SK-N-SH (cell line): ENCODE measurements at regions not wholly inside any gene's neighbourhood (a gene's known extent, or its start where the extent isn't known, plus 50 kb on each side); places are given as distances from the start of the nearest gene placed in this dataset.

Experiments used
- CTCF ChIA-PET: fragments of 300-600, 350-600 bp; formaldehyde crosslinking; extraction: SDS; loops from one replicate; lab custom pipeline; 2021; lab: Yijun Ruan, JAX
- POLR2A ChIA-PET: fragments of 350-600 bp; sonication (Branson Sonifier 250); formaldehyde crosslinking; extraction: SDS; loops from one replicate; lab custom pipeline; 2020; ENCODE audit warnings: antibody characterized with exemption, inconsistent platforms; lab: Yijun Ruan, JAX
- DNase-seq: peaks from one replicate; pipeline ENCODE4 v3.0.0; 2012
- H2AFZ ChIP-seq: fragments of 200-600 bp; sonication (generic); 2 replicates; pipeline ENCODE4 v1.8.1; 2016; ENCODE audit warnings: antibody characterized with exemption, mild to moderate bottlenecking, low read depth
- H3F3A ChIP-seq: fragments of 200-600 bp; sonication (generic); replicated peaks from 2 replicates; pipeline ENCODE3; 2016; ENCODE audit warnings: antibody characterized with exemption, mild to moderate bottlenecking; ENCODE audit not compliant: insufficient read depth
- H3K27ac ChIP-seq, 2 experiments: fragments of 200-500 bp in 1 of 2; fragments of 200-600 bp in 1 of 2; sonication (Bioruptor generic) in 1 of 2; sonication (generic), shearing (Covaris generic) in 1 of 2; 2 replicates each; pipeline versions ENCODE4 v1.5.1 to v1.6.1; 2014 to 2016; ENCODE audit warnings: low read depth in 2 of 2, inconsistent platforms in 1 of 2, low read length in 1 of 2, mild to moderate bottlenecking in 1 of 2, mixed read lengths in 1 of 2
- H3K27me3 ChIP-seq: fragments of 200-600 bp; sonication (generic), shearing (Covaris generic); 2 replicates; pipeline ENCODE4 v1.6.1; 2016; ENCODE audit warnings: mixed run types; ENCODE audit not compliant: insufficient read depth
- H3K36me3 ChIP-seq, 2 experiments: fragments of 200-500 bp in 1 of 2; fragments of 200-600 bp in 1 of 2; sonication (Bioruptor generic) in 1 of 2; sonication (generic) in 1 of 2; replicated peaks in 1 of 2; 2 replicates each; pipeline versions ENCODE3 to v1.5.1; 2014 to 2016; ENCODE audit warnings: low read length in 1 of 2, mild to moderate bottlenecking in 1 of 2; ENCODE audit not compliant: insufficient read depth in 2 of 2, control insufficient read depth in 1 of 2
- H3K4me1 ChIP-seq, 2 experiments: fragments of 200-500 bp in 1 of 2; fragments of 200-600 bp in 1 of 2; sonication (Bioruptor generic) in 1 of 2; sonication (generic), shearing (Covaris generic) in 1 of 2; 2 replicates each; pipeline versions ENCODE4 v1.5.1 to v1.6.1; 2014 to 2016; ENCODE audit warnings: low read depth in 1 of 2, low read length in 1 of 2, mixed run types in 1 of 2; ENCODE audit not compliant: insufficient read depth in 2 of 2, control insufficient read depth in 1 of 2
- H3K4me2 ChIP-seq: fragments of 200-600 bp; sonication (generic), shearing (Covaris generic); 2 replicates; pipeline ENCODE4 v1.6.1; 2017; ENCODE audit warnings: mixed run types
- H3K4me3 ChIP-seq, 2 experiments: fragments of 200-500 bp in 1 of 2; fragments of 200-600 bp in 1 of 2; sonication (Bioruptor generic) in 1 of 2; sonication (generic), shearing (Covaris generic) in 1 of 2; 2 replicates each; pipeline versions ENCODE4 v1.5.1 to v1.8.1; 2014 to 2016; ENCODE audit warnings: low read depth in 2 of 2, inconsistent platforms in 1 of 2, low read length in 1 of 2, mild to moderate bottlenecking in 1 of 2, mixed read lengths in 1 of 2, moderate library complexity in 1 of 2
- H3K79me2 ChIP-seq: fragments of 200-600 bp; sonication (generic); 2 replicates; pipeline ENCODE4 v1.8.1; 2017; ENCODE audit warnings: mild to moderate bottlenecking; ENCODE audit not compliant: insufficient read depth
- H3K9ac ChIP-seq: fragments of 200-600 bp; sonication (generic); 2 replicates; pipeline ENCODE4 v1.6.1; 2017; ENCODE audit warnings: mixed run types
- H3K9me2 ChIP-seq: fragments of 200-600 bp; sonication (generic); 2 replicates; pipeline ENCODE4 v1.6.1; 2017; ENCODE audit warnings: mixed run types
- H3K9me3 ChIP-seq: fragments of 200-600 bp; sonication (generic); 2 replicates; pipeline ENCODE4 v1.6.1; 2017; ENCODE audit warnings: mixed run types, mild to moderate bottlenecking, moderate library complexity
- H4K20me1 ChIP-seq: fragments of 200-600 bp; sonication (generic); 2 replicates; pipeline ENCODE4 v1.6.1; 2017; ENCODE audit warnings: mild to moderate bottlenecking, mixed run types; ENCODE audit not compliant: insufficient read depth
- CTCF ChIP-seq: fragments of 200-600 bp; sonication (generic); IDR thresholded peaks from 2 replicates; pipeline ENCODE4 v1.6.1; 2017; ENCODE audit warnings: antibody characterized with exemption, mild to moderate bottlenecking, moderate library complexity
- EZH2phosphoT487 ChIP-seq: fragments of 200-600 bp; sonication (generic); IDR thresholded peaks from 2 replicates; pipeline ENCODE4 v1.6.1; 2017; ENCODE audit warnings: low read depth, mixed run types, mild to moderate bottlenecking, antibody characterized with exemption, moderate library complexity, borderline replicate concordance
- FOXJ3 ChIP-seq: sonication (generic); formaldehyde crosslinking; IDR thresholded peaks from 2 replicates; pipeline ENCODE4 v1.5.1; 2020; ENCODE audit warnings: mild to moderate bottlenecking, missing genetic modification reagents
- MEF2A ChIP-seq: IDR thresholded peaks from 2 replicates; pipeline ENCODE4 v1.4.0; 2012; ENCODE audit warnings: low read depth, borderline replicate concordance
- RCOR1 ChIP-seq: fragments of 150-350 bp; IDR thresholded peaks from 2 replicates; pipeline ENCODE4 v1.6.1; 2017; ENCODE audit warnings: antibody characterized with exemption, low read length
- REST ChIP-seq: IDR thresholded peaks from 2 replicates; pipeline ENCODE4 v1.6.1; 2012; ENCODE audit warnings: mild to moderate bottlenecking, low read depth, low read length, moderate library complexity
- RFX5 ChIP-seq: IDR thresholded peaks from 2 replicates; pipeline ENCODE4 v1.6.1; 2012; ENCODE audit warnings: mild to moderate bottlenecking, improper control_type of control experiment, low read length
- TAF1 ChIP-seq: IDR thresholded peaks from 2 replicates; pipeline ENCODE4 v1.6.1; 2012; ENCODE audit warnings: low read depth, mild to moderate bottlenecking, low read length, moderate library complexity, borderline replicate concordance
- TEAD4 ChIP-seq: IDR thresholded peaks from 2 replicates; pipeline ENCODE4 v1.4.0; 2012; ENCODE audit warnings: mild to moderate bottlenecking, borderline replicate concordance; ENCODE audit not compliant: insufficient read depth
- WGBS: methylation state at CpG from one replicate; pipeline ENCODE4 v1.1.6; 2017; ENCODE audit warnings: low lambda C conversion rate; 5-methylcytosine and 5-hydroxymethylcytosine counted together
- TF ChIP-seq, protein P1 (sequence below): IDR thresholded peaks from 2 replicates; pipeline ENCODE4 v1.4.0; 2012; ENCODE audit warnings: low read depth, borderline replicate concordance
- TF ChIP-seq, protein P2 (sequence below): fragments of 150-350 bp; IDR thresholded peaks from 2 replicates; pipeline ENCODE4 v1.6.1; 2016; ENCODE audit warnings: mild to moderate bottlenecking, low read depth, low read length

DNA sequence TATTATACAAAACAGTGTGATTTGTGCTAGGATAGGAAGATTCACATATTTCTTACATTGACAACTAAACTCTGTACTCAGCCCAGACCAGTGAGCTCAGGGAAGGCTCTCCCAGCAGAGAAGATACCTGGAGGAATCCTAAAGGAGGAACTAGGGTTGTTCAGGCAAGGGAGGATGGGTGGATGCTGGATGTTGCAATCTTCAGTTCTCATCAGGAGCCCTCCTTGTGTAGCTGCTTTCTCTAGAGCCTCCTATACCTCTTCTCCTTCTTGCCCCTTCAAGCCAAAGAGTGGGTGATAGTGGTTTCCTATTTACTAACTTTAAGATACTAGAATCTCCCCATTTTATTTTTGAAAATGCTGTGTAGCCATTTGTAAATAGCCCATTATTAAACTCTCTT is 117.3 kb downstream of the NKX6-1 start (continued):
- no peak for TF ChIP-seq RCOR1
- no peak for TF ChIP-seq EZH2phosphoT487
- TF ChIP-seq CTCF = no peak
- no peak for TF ChIP-seq TAF1
- TF ChIP-seq MEF2A = no peak
- TF ChIP-seq TEAD4 = no peak
- TF ChIP-seq, protein P1, sequence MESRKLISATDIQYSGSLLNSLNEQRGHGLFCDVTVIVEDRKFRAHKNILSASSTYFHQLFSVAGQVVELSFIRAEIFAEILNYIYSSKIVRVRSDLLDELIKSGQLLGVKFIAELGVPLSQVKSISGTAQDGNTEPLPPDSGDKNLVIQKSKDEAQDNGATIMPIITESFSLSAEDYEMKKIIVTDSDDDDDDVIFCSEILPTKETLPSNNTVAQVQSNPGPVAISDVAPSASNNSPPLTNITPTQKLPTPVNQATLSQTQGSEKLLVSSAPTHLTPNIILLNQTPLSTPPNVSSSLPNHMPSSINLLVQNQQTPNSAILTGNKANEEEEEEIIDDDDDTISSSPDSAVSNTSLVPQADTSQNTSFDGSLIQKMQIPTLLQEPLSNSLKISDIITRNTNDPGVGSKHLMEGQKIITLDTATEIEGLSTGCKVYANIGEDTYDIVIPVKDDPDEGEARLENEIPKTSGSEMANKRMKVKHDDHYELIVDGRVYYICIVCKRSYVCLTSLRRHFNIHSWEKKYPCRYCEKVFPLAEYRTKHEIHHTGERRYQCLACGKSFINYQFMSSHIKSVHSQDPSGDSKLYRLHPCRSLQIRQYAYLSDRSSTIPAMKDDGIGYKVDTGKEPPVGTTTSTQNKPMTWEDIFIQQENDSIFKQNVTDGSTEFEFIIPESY = no peak

- H3K4me2 ChIP-seq = no peak overlapping the region
- H2AFZ ChIP-seq = no peak overlapping the region
- H3F3A ChIP-seq = no peaks in the 10 kb centered on the region
- no peaks in the 10 kb centered on the region for H3K79me2 ChIP-seq
- H3K4me1 ChIP-seq = no peaks in the 10 kb centered on the region
- H3K36me3 ChIP-seq = no peaks in the 10 kb centered on the region
- H3K9me3 ChIP-seq = no peaks in the 10 kb centered on the region
- ChIA-PET CTCF (no interaction called here), POLR2A (no interaction called here)
- no peaks in the 10 kb centered on the region for H3K27me3 ChIP-seq
- H3K9ac ChIP-seq = no peak overlapping the region
- TF ChIP-seq RFX5 (no peak), FOXJ3 (no peak), REST (no peak)
- TF ChIP-seq, protein P1 = no peak
- TF ChIP-seq, protein P2, sequence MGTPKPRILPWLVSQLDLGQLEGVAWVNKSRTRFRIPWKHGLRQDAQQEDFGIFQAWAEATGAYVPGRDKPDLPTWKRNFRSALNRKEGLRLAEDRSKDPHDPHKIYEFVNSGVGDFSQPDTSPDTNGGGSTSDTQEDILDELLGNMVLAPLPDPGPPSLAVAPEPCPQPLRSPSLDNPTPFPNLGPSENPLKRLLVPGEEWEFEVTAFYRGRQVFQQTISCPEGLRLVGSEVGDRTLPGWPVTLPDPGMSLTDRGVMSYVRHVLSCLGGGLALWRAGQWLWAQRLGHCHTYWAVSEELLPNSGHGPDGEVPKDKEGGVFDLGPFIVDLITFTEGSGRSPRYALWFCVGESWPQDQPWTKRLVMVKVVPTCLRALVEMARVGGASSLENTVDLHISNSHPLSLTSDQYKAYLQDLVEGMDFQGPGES = no peak
- 42% methylated on average over 13 of the region's 13 CpGs for WGBS
- H3K9me2 ChIP-seq = no peaks in the 10 kb centered on the region
- DNase-seq = no peak
- H4K20me1 ChIP-seq = no peaks in the 10 kb centered on the region
- H3K27ac ChIP-seq = no peak overlapping the region
- H3K4me3 ChIP-seq = no peak overlapping the region
Measured at GRCh38 chr4:84379917-84380641, 119.0 kb downstream of the NKX6-1 start.
